ENCODE measurements at regions not wholly inside any gene's neighbourhood (a gene's known extent, or its start where the extent isn't known, plus 50 kb on each side); places are given as distances from the start of the nearest gene placed in this dataset.

DNA sequence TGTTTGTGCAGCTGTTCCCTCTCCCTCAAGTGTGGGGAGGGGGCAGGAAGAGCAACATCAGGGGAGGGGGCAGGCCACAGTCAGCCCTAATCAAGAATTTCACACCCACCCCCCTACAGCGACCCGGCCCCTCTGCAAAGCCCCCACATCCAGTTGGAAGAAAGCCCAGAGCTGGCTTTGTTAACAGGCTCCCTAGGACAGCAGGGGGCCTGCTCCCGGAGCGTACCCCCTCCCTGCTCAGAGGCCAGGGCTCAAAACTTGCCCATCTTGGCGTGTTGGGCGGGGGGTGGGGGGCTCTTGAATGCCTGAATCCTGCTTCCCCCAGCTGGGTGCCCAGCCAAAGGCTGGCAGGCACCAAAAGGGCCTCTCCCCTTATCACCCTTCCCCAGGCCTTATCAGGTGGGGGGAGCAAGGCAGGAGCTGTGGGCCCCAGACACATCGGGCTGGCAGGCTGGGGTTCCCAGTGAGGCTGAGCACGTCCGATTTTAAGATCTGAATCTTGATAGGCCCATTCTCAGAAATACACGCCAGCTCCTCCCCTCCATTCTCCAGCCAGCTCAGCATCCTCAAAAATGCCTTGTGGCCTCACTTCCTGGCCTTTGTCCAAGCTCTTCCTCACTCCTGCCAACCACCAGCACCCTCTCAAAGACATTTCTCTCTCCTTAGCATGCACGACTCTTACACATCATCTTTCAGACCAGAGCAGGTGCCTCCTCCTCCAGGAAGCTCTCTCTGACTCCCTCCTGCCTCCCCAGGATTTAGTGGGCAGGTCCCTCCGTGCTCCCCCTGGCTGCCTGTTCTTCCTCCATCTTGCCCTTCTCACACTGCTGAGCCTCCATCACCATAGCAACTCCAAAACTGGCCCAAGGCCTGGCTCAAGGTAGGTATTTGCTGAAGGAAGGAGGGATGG, 384.8 kb downstream of the MN1 start:
- no peak for DNase-seq (ENCODE audit: low read depth in 4 of 4, low spot score in 3 of 4)

DNA sequence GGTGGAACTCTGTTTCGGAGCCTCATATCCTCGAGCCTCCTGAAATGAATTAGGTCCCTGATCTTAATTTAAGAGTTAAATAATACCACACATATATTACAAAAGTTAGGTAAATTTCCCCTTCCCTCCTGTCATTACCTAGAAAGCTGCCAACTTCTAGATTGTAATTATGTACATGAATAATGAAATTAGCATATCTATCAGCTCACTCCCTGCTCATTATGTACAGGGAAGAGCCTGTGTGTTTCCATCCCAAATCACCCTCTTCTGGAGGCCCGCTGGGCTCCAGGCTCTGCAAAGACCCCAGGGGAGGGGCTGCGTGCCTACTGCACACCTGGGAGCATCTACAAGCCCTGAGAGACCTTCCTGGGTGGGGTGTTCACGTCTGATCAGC, 384.1 kb downstream of the MN1 start:
- no peak for DNase-seq (ENCODE audit: low read depth in 4 of 4, low spot score in 3 of 4)

- no peak for DNase-seq (ENCODE audit: low read depth in 4 of 4, low spot score in 3 of 4)
Observed at GRCh38 chr22:27418261-27418660, 383.3 kb downstream of the MN1 start.

DNA sequence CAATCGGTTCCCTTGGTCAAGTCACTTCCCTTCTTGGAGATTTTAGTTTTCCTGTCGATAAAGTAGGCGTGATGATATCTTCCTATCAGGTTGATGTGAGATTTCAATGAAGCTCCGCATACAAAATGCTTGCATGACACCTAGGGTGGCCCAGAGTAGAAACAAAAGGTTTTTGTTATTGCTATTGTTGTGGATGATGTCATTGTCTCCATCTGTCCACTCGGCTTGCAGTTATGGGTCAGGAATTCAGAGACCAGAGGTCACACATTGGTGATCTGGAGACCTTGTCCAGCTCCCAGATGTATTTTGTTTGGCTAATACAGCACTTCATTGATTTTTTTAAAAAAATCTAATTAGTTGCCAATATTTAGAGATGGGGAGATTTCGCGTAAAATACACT, 382.1 kb downstream of the MN1 start:
- no peak for DNase-seq (ENCODE audit: low read depth in 4 of 4, low spot score in 3 of 4)

DNA sequence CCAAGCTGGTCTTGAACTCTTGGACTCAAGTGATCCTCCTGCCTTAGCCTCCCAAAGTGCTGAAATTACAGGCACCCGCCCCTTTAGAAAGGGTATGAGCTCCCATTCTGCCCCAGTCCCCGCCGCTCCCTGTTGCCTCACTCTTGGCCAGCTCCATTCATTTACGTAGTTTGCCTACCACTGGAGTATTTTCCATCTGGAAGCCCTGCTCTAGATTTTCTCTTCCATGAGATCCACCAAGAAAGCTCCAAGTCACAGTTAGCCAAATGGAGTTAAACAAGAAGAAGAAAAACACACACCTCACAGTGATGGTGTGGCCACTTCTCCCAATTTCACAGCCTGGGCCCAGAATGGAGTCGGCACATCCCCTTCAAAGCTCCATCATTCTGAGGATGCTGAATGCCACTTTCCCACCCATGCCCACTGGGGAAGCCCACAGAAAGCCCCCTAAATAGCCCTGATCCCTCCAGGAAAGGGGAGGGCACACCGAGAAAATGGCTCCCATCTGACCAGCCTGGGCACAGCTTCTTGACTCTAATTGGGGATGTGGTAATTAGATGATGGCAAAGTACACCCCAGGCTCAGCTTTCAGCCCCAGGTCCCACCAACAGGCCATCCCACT, 381.2 kb downstream of the MN1 start:
- no peak for DNase-seq (ENCODE audit: low read depth in 4 of 4, low spot score in 3 of 4)

DNA sequence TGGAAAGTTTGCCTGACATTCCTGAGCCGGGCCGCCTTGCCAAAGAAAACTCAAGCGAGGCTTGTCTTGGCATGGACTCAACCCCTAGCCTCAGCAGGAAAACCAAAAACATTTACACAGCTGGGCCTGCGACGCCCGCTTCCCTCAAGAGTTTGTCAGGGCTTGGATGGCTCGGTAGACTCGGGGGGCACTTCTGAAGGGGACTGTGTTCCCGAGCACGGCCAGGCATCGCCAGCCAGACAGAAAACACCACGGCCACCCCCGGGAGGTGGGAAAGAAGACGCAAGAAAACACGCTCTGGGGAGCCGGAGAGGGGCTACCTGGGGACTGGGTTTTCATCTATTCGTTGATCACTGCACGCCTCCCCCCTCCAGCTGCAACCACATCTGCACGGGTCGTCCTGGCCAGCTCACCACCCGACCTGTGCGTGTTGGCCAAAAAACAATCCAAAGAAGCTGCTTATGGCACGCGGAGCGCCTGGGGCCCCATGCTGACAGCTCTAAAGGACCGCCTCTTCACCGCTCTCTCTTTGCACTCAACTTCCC, 380.7 kb downstream of the MN1 start:
- peak in 3 of 4 donors; percentile 55 to 67 (median 58) for DNase-seq (ENCODE audit: low read depth in 4 of 4, low spot score in 3 of 4)

DNA sequence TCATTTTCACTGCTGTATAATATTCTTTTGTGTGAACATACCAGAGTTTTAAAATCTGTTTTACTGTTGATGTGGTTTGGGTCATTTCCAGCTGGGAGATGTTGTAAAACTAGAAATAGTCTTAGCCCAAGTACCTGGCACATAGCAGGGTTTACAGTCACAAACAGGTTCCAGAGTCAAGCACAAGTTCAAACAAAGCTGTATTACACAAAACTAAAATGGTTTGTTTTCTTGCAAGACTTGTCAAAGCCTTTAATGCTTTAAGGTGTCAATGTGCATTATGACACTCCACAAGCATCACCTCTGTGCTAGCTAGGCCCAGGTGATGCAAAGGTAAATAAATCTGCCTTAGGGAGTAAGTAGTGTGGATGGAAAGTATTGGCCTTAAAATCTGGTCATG, 379.1 kb downstream of the MN1 start:
- no peak for DNase-seq (ENCODE audit: low read depth in 4 of 4, low spot score in 3 of 4)

DNA sequence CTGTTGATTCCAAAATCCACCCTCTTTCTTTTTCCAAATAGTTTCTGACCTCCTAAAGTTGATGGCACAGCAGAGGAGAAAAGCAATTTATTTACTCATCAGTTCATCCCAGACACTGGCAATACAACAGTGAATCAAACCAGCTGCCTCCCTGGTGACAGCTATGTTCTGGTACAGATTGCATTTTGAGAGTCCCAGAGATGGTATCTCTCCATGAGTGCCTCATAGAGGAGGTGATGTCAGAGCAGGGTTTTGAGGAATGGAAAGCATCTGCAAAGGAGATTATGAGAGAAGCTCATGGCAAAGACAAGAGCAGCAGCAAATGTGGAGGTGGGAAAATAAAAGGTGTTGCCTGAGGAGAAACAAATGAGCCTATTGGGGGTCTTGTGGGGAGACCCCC, 377.2 kb downstream of the MN1 start:
- no peak for DNase-seq (ENCODE audit: low read depth in 4 of 4, low spot score in 3 of 4)

DNA sequence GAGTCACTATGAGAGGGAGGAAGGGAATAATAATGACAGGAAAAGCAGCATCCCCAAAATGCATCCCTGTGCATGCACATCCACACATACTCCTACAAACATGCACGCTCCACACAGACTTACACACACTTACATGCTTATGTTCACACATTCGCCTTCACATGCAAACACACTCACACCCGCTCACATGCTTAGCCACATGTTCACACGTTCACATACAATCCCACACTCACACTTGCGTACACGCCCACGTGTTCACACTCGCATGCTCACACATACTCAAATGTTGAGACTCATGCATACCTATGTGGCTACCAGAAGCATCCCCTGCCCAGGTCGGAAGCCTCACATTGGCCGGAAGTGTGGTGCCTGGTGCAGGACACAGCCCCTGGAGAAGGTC, 372.1 kb downstream of the MN1 start:
- no peak for DNase-seq (ENCODE audit: low read depth in 4 of 4, low spot score in 3 of 4)

DNA sequence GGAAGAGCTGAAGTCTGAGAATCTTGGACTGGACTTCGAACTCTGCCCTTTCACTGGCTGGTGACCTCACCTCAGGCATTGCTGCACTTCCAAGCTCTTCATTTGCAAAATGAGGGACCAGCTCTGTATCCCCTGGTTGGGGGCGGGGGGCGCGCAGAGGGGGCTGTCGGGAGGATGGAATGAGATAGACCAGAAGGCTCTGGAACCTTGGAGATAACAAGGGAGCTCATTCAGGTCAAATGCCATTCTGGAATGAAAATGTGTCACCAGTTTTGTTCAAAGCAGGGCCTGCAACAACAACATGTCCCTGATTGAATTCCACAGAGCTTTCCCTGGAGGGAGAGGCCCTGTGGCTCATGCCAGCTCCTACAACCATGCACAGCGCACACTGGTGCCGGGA, 370.5 kb downstream of the MN1 start:
- DNase-seq (ENCODE audit: low read depth in 4 of 4, low spot score in 3 of 4): no peak

GRCh38 chr22:27431896-27432295, 369.7 kb downstream of the MN1 start:
- DNase-seq (ENCODE audit: low read depth in 4 of 4, low spot score in 3 of 4): no peak

DNA sequence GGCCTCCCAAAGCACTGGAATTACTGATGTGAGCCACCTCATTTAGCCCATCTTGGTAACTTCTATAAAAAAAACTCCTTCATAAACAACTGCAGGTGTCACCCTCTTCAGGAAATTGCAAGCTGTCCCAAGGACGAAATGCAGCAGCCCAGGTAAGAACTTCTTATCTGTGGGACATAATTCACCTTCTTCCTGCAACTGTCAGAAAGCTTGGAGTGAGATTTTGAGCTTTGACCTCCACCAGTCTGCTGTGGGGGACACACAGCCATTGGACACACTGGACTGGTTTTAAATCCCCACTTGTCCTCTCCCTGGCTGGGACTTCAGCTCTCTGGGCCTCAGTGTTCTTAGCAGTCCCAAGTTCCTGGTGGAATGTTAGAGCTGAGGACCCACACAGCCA, 368.5 kb downstream of the MN1 start:
- DNase-seq (ENCODE audit: low read depth in 4 of 4, low spot score in 3 of 4): no peak

- DNase-seq (ENCODE audit: low read depth in 4 of 4, low spot score in 3 of 4): no peak
Observed at GRCh38 chr22:27433585-27434190, 367.9 kb downstream of the MN1 start.

DNA sequence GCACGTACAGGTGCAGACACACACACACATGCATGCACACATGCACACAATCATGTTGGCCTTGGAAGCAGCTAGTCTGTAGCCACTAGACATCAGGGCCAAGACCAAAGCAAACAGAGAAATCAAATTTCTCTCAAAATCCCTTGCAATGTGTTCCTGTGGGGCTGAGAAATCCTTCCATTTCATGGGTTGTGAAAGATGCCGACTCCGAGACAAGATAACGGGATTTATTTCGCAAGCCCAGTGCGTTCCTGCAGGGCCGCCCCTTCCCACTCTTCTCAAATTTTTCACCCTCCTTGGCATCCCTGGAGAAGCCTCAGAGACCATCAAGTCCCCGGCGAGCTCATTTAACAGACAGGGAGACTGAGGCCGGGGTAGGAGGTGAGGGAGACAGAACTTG, 366.7 kb downstream of the MN1 start:
- no peak for DNase-seq (ENCODE audit: low read depth in 4 of 4, low spot score in 3 of 4)

- DNase-seq (ENCODE audit: low read depth in 4 of 4, low spot score in 3 of 4): peak in 1 of 4 donors; percentile 56
Observed at GRCh38 chr22:27435844-27436576, 365.5 kb downstream of the MN1 start.

- DNase-seq (ENCODE audit: low read depth in 4 of 4, low spot score in 3 of 4): no peak
Observed at GRCh38 chr22:27436591-27436990, 365.0 kb downstream of the MN1 start.

GRCh38 chr22:27437570-27437969, 364.0 kb downstream of the MN1 start:
- no peak for DNase-seq (ENCODE audit: low read depth in 4 of 4, low spot score in 3 of 4)

GRCh38 chr22:27438271-27438980, 363.1 kb downstream of the MN1 start:
- no peak for DNase-seq (ENCODE audit: low read depth in 4 of 4, low spot score in 3 of 4)

DNA sequence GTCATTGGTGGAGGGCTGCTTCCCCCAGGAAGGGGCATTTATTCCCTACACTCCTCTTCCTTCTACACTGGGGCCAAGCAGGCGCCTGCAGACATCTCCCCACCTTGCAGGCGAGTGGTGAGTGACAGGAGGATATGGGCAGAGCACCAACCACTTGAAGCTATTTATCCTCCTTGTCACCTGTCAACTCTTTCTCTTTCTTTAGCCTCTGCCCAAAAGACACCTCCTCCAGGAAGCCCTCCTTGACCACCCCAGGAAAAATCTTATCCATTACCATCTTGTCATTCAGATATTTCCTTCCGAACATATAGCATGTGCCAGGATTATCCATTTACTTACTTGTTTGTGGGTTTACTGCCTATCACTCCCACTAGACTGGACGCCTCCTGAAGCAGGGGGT, 362.4 kb downstream of the MN1 start:
- DNase-seq (ENCODE audit: low read depth in 4 of 4, low spot score in 3 of 4): no peak

DNA sequence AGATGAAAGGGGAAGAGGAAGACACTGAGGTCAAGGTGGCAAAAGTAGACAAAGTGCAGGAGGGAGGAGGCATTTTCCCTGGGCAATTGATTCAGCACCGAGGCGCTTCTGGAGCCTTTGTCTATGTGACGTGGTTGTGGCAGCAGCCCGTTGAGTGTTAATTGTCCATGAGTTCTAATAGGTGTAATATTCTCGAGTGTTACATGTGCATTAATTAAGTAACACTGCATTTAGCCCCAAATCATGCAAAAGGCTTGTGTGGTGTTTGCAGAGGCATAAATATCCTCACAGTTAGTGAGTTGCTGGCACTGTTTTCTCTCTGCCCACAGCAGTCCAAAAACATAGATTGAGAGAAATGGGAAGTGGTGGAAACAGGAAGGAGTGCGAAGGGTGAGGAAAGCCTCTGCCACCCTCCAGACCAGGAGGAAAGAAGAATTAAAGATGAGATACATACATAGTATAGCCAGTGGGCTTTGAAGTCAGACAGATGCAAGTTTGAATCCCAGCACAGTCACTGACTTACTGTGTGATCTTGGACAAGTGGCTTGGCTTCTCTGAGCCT, 361.2 kb downstream of the MN1 start:
- no peak for DNase-seq (ENCODE audit: low read depth in 4 of 4, low spot score in 3 of 4)

Measured in left renal pelvis (tissue), 4 donors.